Sigmoid colon (tissue), 4 donors: ENCODE measurements at regions not wholly inside any gene's neighbourhood (a gene's known extent, or its start where the extent isn't known, plus 50 kb on each side); places are given as distances from the start of the nearest gene placed in this dataset.

ENCODE experiments used
- CTCF ChIP-seq, 4 experiments: fragments of 450-650 bp in 3 of 4; fragments of 200-600 bp in 1 of 4; IDR thresholded peaks; one replicate each; pipeline ENCODE4 v1.5.1; 2016 to 2019; ENCODE audit warnings: antibody characterized with exemption in 4 of 4, mild to moderate bottlenecking in 3 of 4, moderate library complexity in 2 of 4
- EP300 ChIP-seq, 4 donors: sonication (generic); formaldehyde crosslinking; IDR thresholded peaks; one replicate each; pipeline ENCODE4 v1.6.1; 2017; ENCODE audit warnings: antibody characterized with exemption in 4 of 4
- POLR2A ChIP-seq, 2 donors: fragments of 450-650 bp; IDR thresholded peaks; one replicate each; pipeline ENCODE4 v1.6.1; 2016; ENCODE audit warnings: antibody characterized with exemption in 2 of 2, mild to moderate bottlenecking in 2 of 2, moderate library complexity in 2 of 2
- POLR2AphosphoS5 ChIP-seq, 4 donors: sonication (generic); formaldehyde crosslinking; IDR thresholded peaks; one replicate each; pipeline ENCODE4 v1.6.1; 2017; ENCODE audit warnings: antibody characterized with exemption in 4 of 4

GRCh38 chr3:182567700-182568099, 225.6 kb upstream of the ATP11B start:
- TF ChIP-seq CTCF (IDR thresholded peaks at IDR 0.05) (no peak), POLR2AphosphoS5 (IDR thresholded peaks at IDR 0.05) (no peak), EP300 (IDR thresholded peaks at IDR 0.05) (no peak), POLR2A (IDR thresholded peaks at IDR 0.05) (no peak)
